ENCODE measurements at regions not wholly inside any gene's neighbourhood (a gene's known extent, or its start where the extent isn't known, plus 50 kb on each side); places are given as distances from the start of the nearest gene placed in this dataset.

GRCh38 chr4:177057186-177057585 lies 252.5 kb upstream of the NEIL3 start:
- no peak for DNase-seq

GRCh38 chr4:177064116-177064515 lies 245.6 kb upstream of the NEIL3 start:
- no peak for DNase-seq

- no peak for DNase-seq
Measured at GRCh38 chr4:177064729-177065394, 244.8 kb upstream of the NEIL3 start.

GRCh38 chr4:177066746-177067145 lies 242.9 kb upstream of the NEIL3 start:
- no peak for DNase-seq

GRCh38 chr4:177070533-177071058 lies 239.1 kb upstream of the NEIL3 start:
- DNase-seq: no peak

GRCh38 chr4:177077095-177077971 lies 232.3 kb upstream of the NEIL3 start:
- no peak for DNase-seq

GRCh38 chr4:177079327-177079726 lies 230.3 kb upstream of the NEIL3 start:
- DNase-seq: no peak

GRCh38 chr4:177080388-177080787 lies 229.3 kb upstream of the NEIL3 start:
- DNase-seq: no peak

GRCh38 chr4:177087060-177087459 lies 222.6 kb upstream of the NEIL3 start:
- DNase-seq: no peak

GRCh38 chr4:177087499-177087898 lies 222.2 kb upstream of the NEIL3 start:
- no peak for DNase-seq

GRCh38 chr4:177091515-177091914 lies 218.2 kb upstream of the NEIL3 start:
- DNase-seq: no peak

GRCh38 chr4:177092807-177093206 lies 216.9 kb upstream of the NEIL3 start:
- no peak for DNase-seq

- DNase-seq: no peak
Measured at GRCh38 chr4:177093964-177094363, 215.7 kb upstream of the NEIL3 start.

GRCh38 chr4:177097291-177097690 lies 212.4 kb upstream of the NEIL3 start:
- DNase-seq: no peak

GRCh38 chr4:177099211-177099610 lies 210.5 kb upstream of the NEIL3 start:
- DNase-seq: no peak

- DNase-seq: no peak
Measured at GRCh38 chr4:177100307-177100706, 209.4 kb upstream of the NEIL3 start.

- DNase-seq: no peak
Measured at GRCh38 chr4:177103619-177104018, 206.1 kb upstream of the NEIL3 start.

- DNase-seq: no peak
Measured at GRCh38 chr4:177105536-177105935, 204.1 kb upstream of the NEIL3 start.

GRCh38 chr4:177107288-177107921 lies 202.3 kb upstream of the NEIL3 start:
- no peak for DNase-seq

- no peak for DNase-seq
Measured at GRCh38 chr4:177108708-177109107, 201.0 kb upstream of the NEIL3 start.

GRCh38 chr4:177109769-177110168 lies 199.9 kb upstream of the NEIL3 start:
- DNase-seq: no peak

GRCh38 chr4:177116161-177116560 lies 193.5 kb upstream of the NEIL3 start:
- DNase-seq: no peak

- no peak for DNase-seq
Measured at GRCh38 chr4:177117256-177117655, 192.4 kb upstream of the NEIL3 start.

- no peak for DNase-seq
Measured at GRCh38 chr4:177118596-177118995, 191.1 kb upstream of the NEIL3 start.
